ENCODE measurements at regions not wholly inside any gene's neighbourhood (a gene's known extent, or its start where the extent isn't known, plus 50 kb on each side); places are given as distances from the start of the nearest gene placed in this dataset.

GRCh38 chr17:74045608-74046280, 157.7 kb upstream of the RPL38 start:
- no peak for DNase-seq (ENCODE audit: low spot score)

- DNase-seq (ENCODE audit: low spot score): no peak
These were observed 154.1 kb upstream of the RPL38 start for GRCh38 chr17:74049167-74049966.

- no peak for DNase-seq (ENCODE audit: low spot score)
These were observed 153.5 kb upstream of the RPL38 start for GRCh38 chr17:74049967-74050458.

DNA sequence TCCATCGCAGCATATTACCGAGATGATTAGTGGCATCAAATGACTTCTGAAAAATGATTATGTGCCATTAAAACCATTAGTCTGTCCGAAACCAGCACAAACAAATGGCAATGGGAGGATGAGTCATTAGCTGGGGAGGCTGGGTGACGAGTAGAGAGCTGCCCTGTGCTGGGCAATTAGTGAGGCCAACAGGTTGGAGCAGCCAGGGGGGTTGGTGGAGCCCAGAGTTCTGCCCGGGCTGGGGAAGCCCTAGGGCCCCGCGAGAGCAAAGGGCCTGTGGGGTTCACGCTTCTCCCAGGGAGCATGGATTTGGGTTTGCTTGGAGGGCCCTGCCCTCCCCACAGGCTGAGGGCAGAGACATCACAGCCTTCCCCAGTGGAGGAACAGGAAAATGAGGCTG, 152.1 kb upstream of the RPL38 start:
- DNase-seq (ENCODE audit: low spot score): no peak

DNA sequence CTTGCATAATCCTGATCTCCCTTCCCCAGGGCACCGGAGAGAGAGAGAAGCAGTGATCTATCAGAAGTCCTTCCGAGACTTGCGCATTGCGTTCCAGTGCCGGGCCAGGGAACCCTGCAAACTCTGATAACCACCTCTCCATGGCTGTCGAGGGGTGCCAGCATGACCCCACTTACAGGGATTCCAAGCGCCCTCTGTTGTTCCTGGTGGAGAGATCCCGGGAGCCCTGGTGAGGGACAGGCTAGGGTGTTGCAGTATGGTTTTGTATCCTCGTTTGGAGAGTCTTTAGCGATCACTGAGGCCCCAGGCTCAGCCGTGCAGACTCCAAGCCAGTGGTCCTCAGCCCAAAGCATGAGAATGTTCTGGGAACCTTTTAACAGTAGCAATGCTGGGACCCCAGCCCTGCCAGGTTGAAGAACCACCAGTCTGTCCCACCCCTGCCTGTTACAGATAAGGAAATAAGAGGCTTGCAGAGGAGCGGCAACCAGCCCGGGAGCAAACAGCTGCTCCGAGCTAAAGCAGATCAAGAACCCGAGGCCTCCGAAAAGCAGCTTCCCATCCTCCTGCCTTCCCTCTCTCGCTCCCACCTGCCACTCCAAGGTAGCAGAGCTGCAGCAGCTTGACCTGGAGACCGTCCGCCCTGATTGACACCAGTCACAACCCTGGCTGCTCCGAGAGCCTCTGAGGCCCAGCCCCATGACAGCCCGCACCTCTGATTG, 150.3 kb upstream of the RPL38 start:
- DNase-seq (ENCODE audit: low spot score): no peak

- no peak for DNase-seq (ENCODE audit: low spot score)
These were observed 149.8 kb upstream of the RPL38 start for GRCh38 chr17:74053712-74054078.

DNA sequence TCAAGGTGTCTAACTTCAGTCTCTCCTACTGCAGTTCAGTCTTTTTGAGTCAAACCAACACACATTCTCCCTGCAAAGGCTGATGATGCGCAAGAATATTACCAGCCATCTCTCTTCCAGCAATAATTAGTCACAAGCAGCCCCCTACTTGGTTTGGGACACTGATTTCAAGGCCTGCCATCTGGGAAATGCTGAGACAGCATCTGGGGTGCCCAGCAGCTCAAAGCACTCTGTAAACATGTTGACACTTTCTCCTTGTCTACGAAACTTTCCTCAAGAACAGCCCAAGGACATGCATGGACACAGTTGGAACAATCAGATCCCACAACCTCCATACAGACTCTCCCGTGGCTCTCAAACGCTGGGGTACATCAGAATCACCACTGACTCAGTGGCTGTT, 149.2 kb upstream of the RPL38 start:
- no peak for DNase-seq (ENCODE audit: low spot score)

DNA sequence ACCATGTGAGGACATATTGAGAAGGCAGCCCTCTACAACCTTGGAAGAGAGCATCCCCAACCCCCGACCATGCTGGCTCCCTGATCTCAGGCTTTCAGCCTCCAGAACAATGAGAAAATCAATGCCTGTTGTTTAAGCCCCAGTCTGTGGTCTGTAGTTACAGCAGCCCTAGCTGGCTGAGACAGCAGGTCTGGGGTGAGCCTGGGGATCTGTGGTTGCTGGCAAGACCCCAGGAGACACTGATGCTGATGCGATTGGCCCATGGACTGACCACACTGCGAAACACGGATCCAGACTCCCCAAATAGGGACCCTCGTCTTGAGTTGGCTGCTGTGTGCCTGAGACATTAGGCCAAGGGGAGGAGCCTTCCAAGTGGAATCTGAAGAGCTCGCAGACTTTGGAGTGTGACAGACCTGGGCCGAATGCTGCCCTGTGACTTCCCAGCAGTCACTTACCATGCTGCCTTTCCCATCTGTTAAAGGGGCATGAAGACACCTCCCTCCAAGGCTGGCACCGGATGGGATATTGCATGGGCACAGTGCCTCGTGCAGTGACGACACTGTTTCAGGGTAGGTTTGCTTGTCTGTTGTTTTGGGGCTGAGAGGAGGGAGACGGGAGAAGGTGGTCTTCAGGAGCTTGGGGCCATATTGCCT, 147.8 kb upstream of the RPL38 start:
- DNase-seq (ENCODE audit: low spot score): no peak

GRCh38 chr17:74059479-74060240, 143.8 kb upstream of the RPL38 start:
- DNase-seq (ENCODE audit: low spot score): no peak

DNA sequence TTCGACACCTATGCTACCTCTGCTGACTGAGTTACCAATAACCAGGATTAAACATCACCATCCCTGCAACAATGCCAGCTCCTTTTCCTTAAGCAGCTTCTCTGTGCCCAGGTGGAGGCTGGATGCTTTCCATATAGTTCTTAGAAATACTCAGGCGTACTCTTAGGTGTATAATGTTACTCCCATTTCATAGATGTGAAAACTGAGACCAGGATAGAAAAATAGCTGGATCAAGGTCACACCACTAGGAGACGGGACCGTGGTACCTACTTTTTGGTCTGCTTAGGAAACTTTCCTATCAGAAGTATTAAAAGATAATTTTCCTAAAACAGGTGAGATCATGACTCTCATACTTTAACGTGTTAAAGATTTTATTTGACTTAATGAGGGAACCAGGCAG, 141.7 kb upstream of the RPL38 start:
- DNase-seq (ENCODE audit: low spot score): no peak

DNA sequence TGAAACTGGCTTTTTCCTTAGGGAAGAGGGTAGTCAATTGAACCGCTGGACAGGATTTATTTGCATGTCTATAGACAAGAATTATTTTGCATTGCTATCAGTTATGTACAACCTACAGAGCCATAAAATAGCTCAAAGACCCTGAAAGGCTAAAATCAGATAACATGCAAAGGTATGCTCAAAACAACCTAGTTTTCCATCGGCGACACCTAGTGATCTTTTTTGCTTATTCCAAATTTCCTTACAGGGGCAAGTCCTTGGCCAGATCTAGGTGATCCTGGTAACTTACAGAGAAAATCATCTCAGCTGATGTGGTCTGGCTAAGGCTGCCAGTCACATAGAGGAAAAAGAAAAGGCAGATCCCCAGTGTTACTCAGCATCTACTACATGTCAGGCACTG, 141.2 kb upstream of the RPL38 start:
- DNase-seq (ENCODE audit: low spot score): no peak

DNA sequence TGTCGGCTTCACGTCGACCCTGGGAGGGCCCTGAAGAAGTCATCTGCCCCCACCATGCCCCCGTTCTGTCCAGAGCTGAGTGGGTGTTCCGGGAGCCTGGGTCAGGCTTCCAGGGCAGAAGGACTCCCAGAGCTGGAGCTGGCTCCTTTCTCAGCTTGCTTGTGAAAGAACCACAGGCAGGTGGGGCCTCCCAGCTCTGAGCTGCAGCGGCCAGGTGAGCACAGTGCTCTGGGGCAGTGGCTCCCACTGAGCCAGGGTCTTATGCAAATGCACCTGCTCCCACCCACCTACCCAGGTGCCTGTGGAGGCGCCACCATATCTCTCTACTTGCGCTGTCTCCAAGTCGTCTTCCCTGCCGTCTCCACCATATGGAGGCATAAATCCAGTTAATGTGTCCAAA, 140.0 kb upstream of the RPL38 start:
- no peak for DNase-seq (ENCODE audit: low spot score)

- no peak for DNase-seq (ENCODE audit: low spot score)
These were observed 133.1 kb upstream of the RPL38 start for GRCh38 chr17:74070374-74070773.

DNA sequence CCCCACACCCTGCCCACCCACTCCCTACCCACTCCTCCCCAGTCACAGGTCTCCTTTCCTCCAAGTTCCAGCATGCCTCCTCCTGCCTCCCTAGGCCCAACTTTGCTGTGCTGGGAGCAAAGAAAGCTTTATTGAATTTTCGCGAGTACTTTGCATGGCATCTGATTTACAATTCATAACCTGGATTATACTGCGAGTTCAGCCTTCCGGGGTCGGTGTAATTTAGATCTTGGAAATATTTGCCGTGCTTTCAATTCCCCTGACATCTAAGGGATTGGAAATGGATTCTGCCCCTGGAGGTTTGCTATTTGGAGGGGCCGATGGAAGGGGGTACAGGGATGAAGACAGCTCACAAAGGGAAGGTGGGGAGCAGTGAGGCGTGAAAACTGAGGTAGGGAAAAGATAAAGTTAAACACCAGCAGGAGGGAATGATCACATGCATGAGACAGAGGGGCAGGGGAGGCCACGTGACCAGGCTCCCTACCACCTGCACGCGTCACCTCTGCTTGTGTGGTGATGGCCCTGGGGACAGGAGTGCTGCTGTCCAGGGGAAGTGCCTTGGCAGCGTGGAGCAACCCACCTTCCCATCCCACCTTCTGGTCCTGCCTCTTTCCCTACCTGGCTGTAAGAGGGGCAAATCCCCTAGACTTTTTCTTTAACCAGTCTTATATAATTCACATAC, 132.3 kb upstream of the RPL38 start:
- no peak for DNase-seq (ENCODE audit: low spot score)

DNA sequence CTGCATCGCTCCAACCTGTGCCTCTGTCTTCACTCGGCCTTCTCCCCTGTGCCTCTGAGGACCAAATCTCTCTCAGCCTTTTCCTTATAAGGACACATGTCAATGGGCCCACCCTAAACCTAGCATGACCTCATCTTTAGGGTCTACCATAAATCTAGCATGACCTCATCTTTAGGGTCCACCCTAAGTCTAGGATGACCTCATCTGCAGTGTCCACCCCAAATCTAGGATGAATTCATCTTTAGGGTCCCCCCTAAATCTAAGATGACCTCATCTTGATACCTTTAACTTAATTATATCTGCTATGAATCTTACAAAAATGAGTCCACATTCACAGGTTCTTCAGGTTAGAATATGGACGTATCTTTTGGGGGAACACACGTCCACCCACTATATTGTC, 131.1 kb upstream of the RPL38 start:
- DNase-seq (ENCODE audit: low spot score): no peak

DNA sequence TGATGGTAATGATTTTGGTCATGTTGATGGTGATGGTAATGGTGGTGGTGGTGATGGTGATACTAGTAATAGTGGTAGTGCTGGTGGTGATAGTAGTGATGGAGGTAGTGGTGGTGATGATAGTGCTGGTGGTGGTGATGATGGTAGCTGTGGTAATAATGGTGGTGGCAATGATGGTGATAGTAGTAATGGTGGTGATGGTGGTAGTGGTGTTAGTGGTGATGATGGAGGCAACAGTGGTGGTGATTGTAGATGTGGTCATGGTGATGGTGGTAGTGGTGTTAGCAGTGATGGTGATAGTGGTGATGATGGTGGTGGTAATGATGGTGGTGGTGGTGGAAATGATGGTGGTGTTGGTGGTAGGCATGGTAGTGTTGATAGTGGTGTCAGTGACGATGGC, 127.0 kb upstream of the RPL38 start:
- DNase-seq (ENCODE audit: low spot score): no peak

- no peak for DNase-seq (ENCODE audit: low spot score)
These were observed 126.2 kb upstream of the RPL38 start for GRCh38 chr17:74077231-74077630.

- DNase-seq (ENCODE audit: low spot score): no peak
These were observed 125.0 kb upstream of the RPL38 start for GRCh38 chr17:74078363-74078941.

DNA sequence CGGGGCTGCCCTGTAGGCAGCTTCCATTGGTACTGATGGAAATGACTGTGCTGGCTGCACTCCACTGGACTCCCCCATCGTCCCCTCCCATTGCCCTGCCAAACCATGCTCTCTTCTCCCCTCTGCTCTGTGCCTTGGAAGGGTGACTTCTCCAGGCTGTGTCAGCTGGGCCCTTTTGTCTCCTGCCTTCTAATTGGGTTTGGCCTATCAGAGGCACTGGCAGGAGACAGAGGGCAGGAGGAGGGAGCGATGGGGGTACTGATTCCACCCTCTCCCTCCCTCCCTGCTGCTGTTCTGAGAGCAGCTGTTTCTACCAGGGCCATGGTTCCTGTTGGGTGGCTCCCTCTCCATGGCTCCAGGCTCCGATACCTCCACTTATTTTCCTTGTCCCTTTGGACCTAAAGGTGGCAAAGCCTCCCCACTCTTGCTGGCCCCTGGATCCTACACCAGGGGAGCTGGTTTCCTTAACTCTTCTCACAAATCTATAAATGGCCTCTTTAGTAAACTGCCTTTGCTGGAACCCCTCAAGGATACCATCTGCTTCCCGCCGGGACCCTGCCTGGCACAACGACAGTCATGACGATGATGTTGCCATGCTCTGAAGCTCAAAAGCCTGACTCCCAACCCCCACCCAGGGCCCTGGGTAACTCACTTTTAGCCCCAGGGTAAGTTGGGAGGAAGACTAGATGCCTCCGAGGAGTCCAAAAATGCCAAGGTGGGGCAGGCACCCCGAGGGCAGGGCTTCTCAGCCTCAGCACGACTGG, 123.8 kb upstream of the RPL38 start:
- no peak for DNase-seq (ENCODE audit: low spot score)
